ENCODE measurements at regions not wholly inside any gene's neighbourhood (a gene's known extent, or its start where the extent isn't known, plus 50 kb on each side); places are given as distances from the start of the nearest gene placed in this dataset.

GRCh38 chr16:54526916-54527315 lies 240.3 kb upstream of the IRX3 start:
- TF ChIP-seq EP300 (IDR thresholded peaks at IDR 0.05) (no peak), CTCF (IDR thresholded peaks at IDR 0.05) (no peak)

Measured in ovary (tissue), 3 donors.